AG04450 (cell line): ENCODE measurements at regions not wholly inside any gene's neighbourhood (a gene's known extent, or its start where the extent isn't known, plus 50 kb on each side); places are given as distances from the start of the nearest gene placed in this dataset.

Experiments used
- CTCF ChIA-PET: fragments of 300-600, 350-600 bp; formaldehyde crosslinking; extraction: SDS; loops from one replicate; lab custom pipeline; 2022; ENCODE audit warnings: antibody characterized with exemption, inconsistent platforms; lab: Charles Lee
- POLR2A ChIA-PET: fragments of 350-600 bp; formaldehyde crosslinking; extraction: SDS; loops from one replicate; lab custom pipeline; 2021; ENCODE audit warnings: antibody characterized with exemption, inconsistent platforms; lab: Yijun Ruan, JAX
- DNase-seq: peaks from one replicate; pipeline ENCODE4 v3.0.0-alpha.2; 2011; ENCODE audit warnings: low read depth, low spot score
- H3K27ac ChIP-seq: one replicate; pipeline ENCODE4 v1.5.1; 2012; ENCODE audit warnings: low read depth, low read length, control low read depth
- H3K27me3 ChIP-seq: one replicate; pipeline ENCODE4 v1.6.0; 2012; ENCODE audit warnings: low read length; ENCODE audit not compliant: control insufficient read depth, insufficient read depth
- H3K4me3 ChIP-seq: 2 replicates; pipeline ENCODE4 v1.5.1; 2011; ENCODE audit warnings: mild to moderate bottlenecking, low read depth, low read length, control low read depth
- H3K9me3 ChIP-seq: 2 replicates; pipeline ENCODE4 v1.5.1; 2012; ENCODE audit warnings: low read length; ENCODE audit not compliant: control insufficient read depth, insufficient read depth
- TF ChIP-seq, protein P1 (sequence below): IDR thresholded peaks from 2 replicates; pipeline ENCODE4 v1.5.1; 2011; ENCODE audit warnings: low read depth, low read length, control low read depth, inconsistent platforms

DNA sequence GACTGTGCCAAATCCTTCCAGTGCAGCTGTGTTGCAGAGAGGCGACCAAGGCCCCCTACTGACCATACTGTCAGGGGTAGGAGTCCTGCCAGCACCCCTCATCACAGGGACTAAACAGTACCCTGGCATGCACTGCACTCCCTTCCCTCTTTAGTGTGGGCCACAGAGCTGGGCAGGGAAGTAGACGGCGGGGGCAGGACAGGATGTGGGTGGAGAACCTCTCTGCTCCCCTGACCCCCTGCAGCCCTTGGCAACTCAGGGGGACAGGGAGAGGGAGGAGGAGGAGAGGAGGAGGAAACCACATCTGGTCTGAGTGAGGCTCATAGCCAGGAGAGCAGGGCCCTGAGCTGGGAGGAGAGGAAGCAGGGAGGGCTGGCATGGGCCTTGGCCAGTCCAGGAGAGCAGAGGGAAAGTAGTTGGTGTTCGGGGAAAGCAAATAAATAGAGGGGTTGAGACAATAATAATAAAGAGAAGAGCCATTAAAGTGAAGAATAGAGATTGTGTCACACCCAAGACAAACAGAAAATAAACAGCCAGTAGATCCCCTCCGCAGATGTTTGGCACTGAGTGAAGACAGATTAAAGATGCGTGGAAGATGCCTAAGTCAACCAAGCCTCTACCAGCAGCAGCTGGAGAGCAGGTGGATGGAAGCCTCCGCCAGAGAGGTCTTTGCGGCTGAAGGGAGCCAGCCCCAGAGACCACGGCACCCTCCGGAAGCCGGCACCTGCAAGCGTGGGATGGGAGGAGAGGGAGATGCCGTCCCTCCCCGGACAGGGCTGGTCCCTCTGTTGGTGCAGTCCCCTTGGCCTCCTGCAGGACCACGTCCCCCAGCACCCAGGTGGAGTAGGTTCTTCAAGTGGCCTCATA, 61.5 kb downstream of the RPUSD4 start:
- peaks cover 6% of the 10 kb centered on the region for H3K9me3 ChIP-seq
- DNase-seq: no peak
- ChIA-PET POLR2A (interaction anchor here (1.1 kb wide), 1 partner anchor 9 kb away, joined by 5 read pairs; no protein-coding TSS in a partner anchor), CTCF (no interaction called here)
- H3K27ac ChIP-seq: no peak overlapping the region
- H3K27me3 ChIP-seq: peaks cover 55% of the 10 kb centered on the region
- TF ChIP-seq, protein P1, sequence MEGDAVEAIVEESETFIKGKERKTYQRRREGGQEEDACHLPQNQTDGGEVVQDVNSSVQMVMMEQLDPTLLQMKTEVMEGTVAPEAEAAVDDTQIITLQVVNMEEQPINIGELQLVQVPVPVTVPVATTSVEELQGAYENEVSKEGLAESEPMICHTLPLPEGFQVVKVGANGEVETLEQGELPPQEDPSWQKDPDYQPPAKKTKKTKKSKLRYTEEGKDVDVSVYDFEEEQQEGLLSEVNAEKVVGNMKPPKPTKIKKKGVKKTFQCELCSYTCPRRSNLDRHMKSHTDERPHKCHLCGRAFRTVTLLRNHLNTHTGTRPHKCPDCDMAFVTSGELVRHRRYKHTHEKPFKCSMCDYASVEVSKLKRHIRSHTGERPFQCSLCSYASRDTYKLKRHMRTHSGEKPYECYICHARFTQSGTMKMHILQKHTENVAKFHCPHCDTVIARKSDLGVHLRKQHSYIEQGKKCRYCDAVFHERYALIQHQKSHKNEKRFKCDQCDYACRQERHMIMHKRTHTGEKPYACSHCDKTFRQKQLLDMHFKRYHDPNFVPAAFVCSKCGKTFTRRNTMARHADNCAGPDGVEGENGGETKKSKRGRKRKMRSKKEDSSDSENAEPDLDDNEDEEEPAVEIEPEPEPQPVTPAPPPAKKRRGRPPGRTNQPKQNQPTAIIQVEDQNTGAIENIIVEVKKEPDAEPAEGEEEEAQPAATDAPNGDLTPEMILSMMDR: no peak
- H3K4me3 ChIP-seq: no peak overlapping the region

DNA sequence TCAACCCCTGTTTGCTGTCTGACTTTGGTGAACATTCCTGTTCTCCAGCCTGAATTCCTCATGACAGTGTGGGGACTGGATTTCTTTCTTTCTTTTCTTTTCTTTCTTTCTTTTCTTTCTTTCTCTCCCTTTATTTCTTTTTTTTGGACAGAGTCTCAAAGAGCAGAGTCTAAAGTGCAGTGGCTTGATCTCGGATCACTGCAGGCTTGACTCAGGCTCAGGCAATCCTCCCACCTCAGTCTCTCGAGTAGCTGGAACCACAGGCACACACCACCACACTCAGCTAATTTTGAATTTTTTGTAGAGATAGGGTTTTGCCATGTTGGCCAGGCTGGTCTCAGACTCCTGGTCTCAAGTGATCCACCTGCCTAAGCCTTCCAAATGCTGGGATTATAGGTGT, 63.1 kb downstream of the RPUSD4 start:
- CTCF ChIA-PET: no interaction called here

DNA sequence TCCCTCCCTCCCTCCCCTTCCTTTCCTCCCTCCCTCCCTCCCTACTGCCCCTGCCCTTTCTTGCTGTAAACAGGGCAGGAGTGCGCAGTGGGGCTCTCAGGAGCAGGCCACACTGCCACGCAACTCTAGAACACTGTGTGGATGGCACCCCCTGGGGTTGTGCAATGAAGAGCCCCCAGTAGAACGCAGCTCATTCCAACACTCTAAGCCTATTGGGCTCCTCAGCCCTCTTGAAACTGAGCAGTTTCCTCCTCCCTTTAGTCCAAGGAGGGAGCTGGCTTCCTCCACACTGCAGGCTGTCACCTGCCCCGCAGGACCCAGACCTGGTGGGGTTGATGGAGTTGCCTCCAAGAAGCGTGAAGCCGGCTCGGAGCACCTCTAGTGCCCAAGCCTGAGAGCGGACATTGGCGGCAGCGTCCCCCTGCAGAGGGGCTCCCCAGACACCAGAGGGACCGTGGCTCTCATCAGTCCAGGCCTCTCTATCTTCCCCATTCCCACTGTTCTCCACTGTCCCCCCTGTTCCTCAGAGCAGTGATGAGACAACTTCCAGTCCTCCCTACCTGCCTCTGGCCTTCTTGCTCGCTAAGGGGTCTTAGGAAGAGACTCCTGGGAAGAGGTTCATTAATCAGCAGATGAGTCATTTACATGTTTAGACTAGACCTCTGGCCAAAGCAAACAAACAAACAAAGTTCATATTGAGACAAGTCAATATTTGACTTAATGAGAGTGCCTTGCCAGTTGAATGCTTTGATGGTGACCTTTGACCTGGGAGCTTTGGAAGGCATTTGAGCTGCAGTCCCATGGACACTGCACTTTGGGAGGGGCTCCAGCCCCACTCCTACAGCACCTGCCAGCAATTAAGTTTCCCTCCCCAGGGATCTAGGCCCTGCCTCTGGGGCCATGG, 64.0 kb downstream of the RPUSD4 start:
- Histone ChIP-seq H3K4me3 (no peak overlapping the region), H3K27ac (no peak overlapping the region), H3K27me3 (peaks cover 54% of the 10 kb centered on the region), H3K9me3 (peaks cover 6% of the 10 kb centered on the region)
- TF ChIP-seq, protein P1: no peak
- no peak for DNase-seq
- POLR2A ChIA-PET: no interaction called here
- CTCF ChIA-PET: no interaction called here

More for the DNA sequence above, 63.1 kb downstream of the RPUSD4 start:
- H3K9me3 ChIP-seq: peaks cover 6% of the 10 kb centered on the region
- peaks cover 49% of the 10 kb centered on the region for H3K27me3 ChIP-seq
- no peak for DNase-seq
- H3K4me3 ChIP-seq: no peak overlapping the region
- TF ChIP-seq, protein P1: no peak
- POLR2A ChIA-PET: no interaction called here
- H3K27ac ChIP-seq: no peak overlapping the region

DNA sequence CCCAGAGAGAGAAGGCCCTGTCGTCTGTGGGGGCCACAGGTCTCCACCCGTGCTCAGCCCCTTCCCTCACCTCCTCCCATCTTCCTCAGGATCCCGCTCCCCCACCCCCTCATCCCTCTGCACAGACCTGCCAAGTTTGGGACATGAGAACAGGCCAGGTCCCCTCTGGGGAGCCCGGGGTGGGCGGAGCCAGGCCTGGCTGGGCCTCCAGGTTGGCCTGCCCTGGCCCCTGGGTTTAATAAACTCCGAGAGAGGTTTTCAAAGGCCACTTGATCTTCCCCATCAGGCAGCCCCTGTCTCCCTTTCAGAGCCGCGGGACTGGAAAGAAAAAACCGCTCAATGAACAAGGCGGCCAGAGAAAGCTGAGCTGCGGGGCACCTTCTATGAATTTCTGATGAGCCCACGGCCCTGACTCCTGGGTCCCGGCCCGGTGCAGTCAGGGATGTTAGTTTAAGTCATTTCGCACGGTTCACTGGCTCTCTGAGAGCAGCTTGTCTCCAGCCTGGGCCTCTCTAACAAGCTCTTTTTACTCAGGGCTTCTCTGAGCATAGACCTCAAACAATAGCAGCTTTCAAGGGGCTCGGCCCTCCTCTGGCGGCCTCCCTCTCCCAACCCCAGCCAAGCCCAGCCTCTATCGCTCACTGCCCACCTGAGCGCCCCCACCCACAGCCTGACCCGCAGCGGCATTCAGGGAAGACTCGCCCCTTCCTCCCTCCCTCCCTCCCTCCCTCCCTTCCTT, 64.8 kb downstream of the RPUSD4 start:
- no peak for DNase-seq
- Histone ChIP-seq H3K27me3 (peaks cover 55% of the 10 kb centered on the region), H3K27ac (no peak overlapping the region), H3K9me3 (peaks cover 6% of the 10 kb centered on the region), H3K4me3 (no peak overlapping the region)
- CTCF ChIA-PET: interaction anchor here (1.1 kb wide), 1 partner anchor 16 kb away, joined by 13 read pairs; no protein-coding TSS in a partner anchor
- POLR2A ChIA-PET: no interaction called here
- TF ChIP-seq, protein P1: no peak
